HepG2 (cell line): ENCODE measurements at regions not wholly inside any gene's neighbourhood (a gene's known extent, or its start where the extent isn't known, plus 50 kb on each side); places are given as distances from the start of the nearest gene placed in this dataset.

Experiments
- ATAC-seq: fragments of 200-7000 bp; cut with Tn5 transposase; 3 replicates; pipeline ENCODE4 v1.9.1; 2020; ENCODE audit warnings: mild to moderate bottlenecking, moderate library complexity
- BruUV-seq: library from RNA; stranded (reverse); fragments of 400-500 nt; replicated peaks from 2 replicates; lab custom pipeline; 2021; lab: Mats Ljungman, UMichigan
- CTCF ChIA-PET: fragments of 300-600 bp; formaldehyde crosslinking; extraction: SDS; loops from one replicate; lab custom pipeline; 2021; ENCODE audit warnings: low total read pairs, inconsistent platforms, low intra/inter-chr PET ratio; lab: Yijun Ruan, JAX
- POLR2A ChIA-PET: fragments of 350-600 bp; sonication (Branson Sonifier 250); formaldehyde crosslinking; loops from one replicate; lab custom pipeline; 2020; ENCODE audit warnings: antibody characterized with exemption, inconsistent platforms; lab: Yijun Ruan, JAX
- DNase-seq: peaks from one replicate; pipeline ENCODE4 v3.0.0-alpha.2; 2015; ENCODE audit warnings: low spot score
- FAIRE-seq: peaks from 3 replicates; lab custom pipeline; 2011; peaks lifted over from hg19 to GRCh38; lab: Jason Lieb, UNC
- H2AFZ ChIP-seq: one replicate; pipeline ENCODE4 v1.6.1; 2011; ENCODE audit warnings: low read length, inconsistent platforms
- H3K27ac ChIP-seq: fragments of 300-600 bp; 3 replicates; pipeline ENCODE4 v1.8.0; 2011; ENCODE audit warnings: mixed run types, mild to moderate bottlenecking, mixed read lengths, low read length, inconsistent platforms; ENCODE audit not compliant: insufficient read depth; ENCODE audit errors: extremely low read length
- H3K27me3 ChIP-seq, 2 experiments: fragments of 200-600 bp in 1 of 2; 2 replicates in 1 of 2; 3 replicates in 1 of 2; pipeline versions ENCODE4 v1.6.0 to v1.8.0; 2011; ENCODE audit warnings: low read length in 2 of 2, mild to moderate bottlenecking in 2 of 2, moderate library complexity in 2 of 2, inconsistent platforms in 1 of 2; ENCODE audit not compliant: insufficient read depth in 2 of 2, control insufficient read depth in 1 of 2
- H3K36me3 ChIP-seq, 2 experiments: fragments of 200-600 bp in 1 of 2; replicated peaks in 1 of 2; 2 replicates in 1 of 2; 3 replicates in 1 of 2; pipeline versions ENCODE4 v1.5.1 to v1.8.0; 2011; ENCODE audit warnings: low read length in 2 of 2, inconsistent platforms in 1 of 2; ENCODE audit not compliant: insufficient read depth in 2 of 2, control insufficient read depth in 1 of 2
- H3K4me1 ChIP-seq: 2 replicates; pipeline ENCODE4 v1.5.1; 2012; ENCODE audit warnings: low read length, inconsistent platforms; ENCODE audit not compliant: insufficient read depth
- H3K4me2 ChIP-seq: 2 replicates; pipeline ENCODE4 v1.6.0; 2011; ENCODE audit warnings: low read depth, low read length, inconsistent platforms
- H3K4me3 ChIP-seq, 3 experiments: fragments of 200-600 bp in 1 of 3; sonication (generic), shearing (Covaris generic) in 1 of 3; replicated peaks in 1 of 3; 2 replicates each; pipeline ENCODE4 v1.5.1; 2011 to 2016; ENCODE audit warnings: low read length in 3 of 3, inconsistent platforms in 2 of 3, low read depth in 2 of 3, mild to moderate bottlenecking in 2 of 3, control low read depth in 1 of 3, mixed read lengths in 1 of 3; ENCODE audit not compliant: insufficient read depth in 1 of 3
- H3K79me2 ChIP-seq: one replicate; pipeline ENCODE4 v1.6.1; 2011; ENCODE audit warnings: low read length, inconsistent platforms; ENCODE audit not compliant: insufficient read depth
- H3K9ac ChIP-seq: 2 replicates; pipeline ENCODE4 v1.6.0; 2011; ENCODE audit warnings: mild to moderate bottlenecking, low read depth, low read length, inconsistent platforms; ENCODE audit not compliant: insufficient read depth
- H3K9me3 ChIP-seq: 2 replicates; pipeline ENCODE4 v1.5.1; 2012; ENCODE audit warnings: mild to moderate bottlenecking, low read length
- H4K20me1 ChIP-seq: 2 replicates; pipeline ENCODE4 v1.6.0; 2011; ENCODE audit warnings: inconsistent platforms, mild to moderate bottlenecking, low read length, moderate library complexity; ENCODE audit not compliant: insufficient read depth
- CHD2 ChIP-seq: IDR thresholded peaks from 2 replicates; pipeline ENCODE4 v1.6.1; 2011; ENCODE audit warnings: low read depth, low read length, improper control_type of control experiment
- CREB3 ChIP-seq: sonication (generic); formaldehyde crosslinking; IDR thresholded peaks from 2 replicates; pipeline ENCODE4 v1.5.0; 2020; ENCODE audit warnings: missing genetic modification reagents
- DPF2 ChIP-seq: sonication (generic); formaldehyde crosslinking; IDR thresholded peaks from 2 replicates; pipeline ENCODE4 v1.4.0; 2020; ENCODE audit warnings: mild to moderate bottlenecking, low read depth, missing genetic modification reagents, borderline replicate concordance
- HBP1 ChIP-seq: IDR thresholded peaks from 2 replicates; pipeline ENCODE4 v1.6.1; 2016; ENCODE audit warnings: low read depth, control low read depth
- HNF4G ChIP-seq, 2 experiments: sonication (generic) in 1 of 2; formaldehyde crosslinking in 1 of 2; IDR thresholded peaks; 2 replicates each; pipeline versions ENCODE4 v1.4.0 to v1.6.1; 2011 to 2020; ENCODE audit warnings: borderline replicate concordance in 2 of 2, low read depth in 2 of 2, mild to moderate bottlenecking in 2 of 2, low read length in 1 of 2, missing genetic modification reagents in 1 of 2, moderate library complexity in 1 of 2
- HNRNPLL ChIP-seq: fragments of 200-400 bp; formaldehyde crosslinking; IDR thresholded peaks from 2 replicates; pipeline ENCODE4 v1.6.1; 2017; ENCODE audit warnings: mild to moderate bottlenecking, low read depth, low read length; ENCODE audit not compliant: poor library complexity, severe bottlenecking
- NFYB ChIP-seq: sonication (generic); formaldehyde crosslinking; IDR thresholded peaks from 2 replicates; pipeline ENCODE4 v1.4.0; 2020; ENCODE audit warnings: missing genetic modification reagents
- NFYC ChIP-seq: IDR thresholded peaks from 2 replicates; pipeline ENCODE4 v1.6.1; 2016; ENCODE audit warnings: missing genetic modification reagents, missing compliant biosample characterization
- SRF ChIP-seq: IDR thresholded peaks from 2 replicates; pipeline ENCODE4 v1.6.1; 2011; ENCODE audit warnings: mild to moderate bottlenecking, low read depth, low read length, moderate library complexity
- SSRP1 ChIP-seq: IDR thresholded peaks from 2 replicates; pipeline ENCODE4 v1.6.1; 2016; ENCODE audit warnings: control low read depth
- TBP ChIP-seq: sonication (generic); formaldehyde crosslinking; IDR thresholded peaks from 2 replicates; pipeline ENCODE4 v1.5.0; 2020; ENCODE audit warnings: missing genetic modification reagents
- TFE3 ChIP-seq: IDR thresholded peaks from 2 replicates; pipeline ENCODE4 v1.6.1; 2016
- USF2 ChIP-seq, 2 experiments: sonication (generic) in 1 of 2; formaldehyde crosslinking in 1 of 2; IDR thresholded peaks; 2 replicates each; pipeline versions ENCODE4 v1.5.1 to v1.6.1; 2011 to 2020; ENCODE audit warnings: borderline replicate concordance in 1 of 2, low read depth in 1 of 2, low read length in 1 of 2, mild to moderate bottlenecking in 1 of 2, missing genetic modification reagents in 1 of 2, moderate library complexity in 1 of 2
- ZIK1 ChIP-seq: sonication (generic); formaldehyde crosslinking; IDR thresholded peaks from 2 replicates; pipeline ENCODE4 v1.5.0; 2020; ENCODE audit warnings: mild to moderate bottlenecking, low read depth, missing genetic modification reagents, borderline replicate concordance
- ZNF12 ChIP-seq: sonication (generic); formaldehyde crosslinking; IDR thresholded peaks from 2 replicates; pipeline ENCODE4 v1.5.0; 2020; ENCODE audit warnings: missing genetic modification reagents
- ZNF547 ChIP-seq: sonication (generic); formaldehyde crosslinking; IDR thresholded peaks from 2 replicates; pipeline ENCODE4 v1.5.1; 2020; ENCODE audit warnings: mild to moderate bottlenecking, missing genetic modification reagents
- ZNF572 ChIP-seq: sonication (generic); formaldehyde crosslinking; IDR thresholded peaks from 2 replicates; pipeline ENCODE4 v1.5.1; 2020; ENCODE audit warnings: mild to moderate bottlenecking, missing genetic modification reagents
- ZNF691 ChIP-seq: sonication (generic); formaldehyde crosslinking; IDR thresholded peaks from 2 replicates; pipeline ENCODE4 v1.4.0; 2020; ENCODE audit warnings: missing genetic modification reagents, low read depth, mild to moderate bottlenecking, borderline replicate concordance
- ZNF816 ChIP-seq: sonication (generic); formaldehyde crosslinking; IDR thresholded peaks from 2 replicates; pipeline ENCODE4 v1.8.0; 2022; ENCODE audit warnings: missing genetic modification reagents, mild to moderate bottlenecking, borderline replicate concordance
- WGBS: methylation state at CpG from one replicate; pipeline ENCODE4 v1.1.6; 2017; ENCODE audit warnings: low lambda C conversion rate; 5-methylcytosine and 5-hydroxymethylcytosine counted together
- in situ Hi-C: cut with HindIII; loops from 2 replicates; pipeline ENCODE4 v1.10.0; 2017; ENCODE audit warnings: low pct_unique_long_range_greater_than_20kb; ENCODE audit not compliant: extremely low pct_ligation_motif_present
- intact Hi-C: fragments of 100-400 bp; cut with micrococcal nuclease; formaldehyde crosslinking; loops from one replicate; pipeline ENCODE4 v1.10.0; 2022; ENCODE audit not compliant: unreplicated experiment

GRCh38 chr7:101736084-101736483, 81.3 kb upstream of the CUX1 start:
- Histone ChIP-seq H3K36me3 (no peaks in the 10 kb centered on the region), H3K9ac (no peak overlapping the region), H4K20me1 (no peaks in the 10 kb centered on the region), H3K9me3 (no peaks in the 10 kb centered on the region), H3K4me1 (peaks cover 24% of the 10 kb centered on the region), H2AFZ (no peak overlapping the region), H3K4me2 (no peak overlapping the region; the same call in 1 of the 2 replicates), H3K27ac (no peak overlapping the region), H3K79me2 (no peaks in the 10 kb centered on the region), H3K27me3 (peaks cover 0 to 7% of the 10 kb centered on the region in 2 experiments; a peak in 3 of 5 replicates), H3K4me3 (no peak overlapping the region)
- ATAC-seq: no peak
- ChIA-PET POLR2A (no interaction called here), CTCF (no interaction called here)
- intact Hi-C loops: no loop called here
- no TSS peak for BruUV-seq
- no peak for FAIRE-seq
- WGBS: 21% methylated on average over 3 of the region's 3 CpGs
- no peak for DNase-seq
- in situ Hi-C loops: no loop called here
- no peak for TF ChIP-seq CHD2
- TF ChIP-seq TFE3 (CRISPR knock-in tag): no peak
- TF ChIP-seq HNF4G (IDR thresholded peaks at IDR 0.05; ENCODE audit: borderline replicate concordance, low read depth, low read length): no peak
- TF ChIP-seq HNF4G (CRISPR knock-in tag; IDR thresholded peaks at IDR 0.05; ENCODE audit: borderline replicate concordance, low read depth): no peak
- TF ChIP-seq ZNF572 (CRISPR knock-in tag): no peak
- peak; percentile 63 for TF ChIP-seq NFYB (CRISPR knock-in tag)
- no peak for TF ChIP-seq TBP
- TF ChIP-seq HBP1 (CRISPR knock-in tag): no peak
- TF ChIP-seq SSRP1 (CRISPR knock-in tag): no peak
- TF ChIP-seq ZNF12 (CRISPR knock-in tag): no peak
- no peak for TF ChIP-seq DPF2 (CRISPR knock-in tag)
- no peak for TF ChIP-seq ZNF691 (CRISPR knock-in tag)
- TF ChIP-seq CREB3 (CRISPR knock-in tag): no peak
- no peak for TF ChIP-seq HNRNPLL
- no peak for TF ChIP-seq SRF
- no peak for TF ChIP-seq ZNF816 (CRISPR knock-in tag)
- no peak for TF ChIP-seq ZNF547 (CRISPR knock-in tag)
- TF ChIP-seq NFYC (CRISPR knock-in tag): peak; percentile 64
- no peak for TF ChIP-seq ZIK1 (CRISPR knock-in tag)
- peak; percentile 15; the same call in 1 of the 2 replicates for TF ChIP-seq USF2 (IDR thresholded peaks at IDR 0.05; ENCODE audit: low read depth, low read length)
- TF ChIP-seq USF2 (CRISPR knock-in tag; IDR thresholded peaks at IDR 0.05; ENCODE audit: borderline replicate concordance): no peak
